Medulla oblongata (tissue), 1 donor: ENCODE measurements at regions not wholly inside any gene's neighbourhood (a gene's known extent, or its start where the extent isn't known, plus 50 kb on each side); places are given as distances from the start of the nearest gene placed in this dataset.

ENCODE experiments used
- DNase-seq: peaks from one replicate; pipeline ENCODE4 v3.0.0-alpha.2; 2015; ENCODE audit errors: extremely low spot score

DNA sequence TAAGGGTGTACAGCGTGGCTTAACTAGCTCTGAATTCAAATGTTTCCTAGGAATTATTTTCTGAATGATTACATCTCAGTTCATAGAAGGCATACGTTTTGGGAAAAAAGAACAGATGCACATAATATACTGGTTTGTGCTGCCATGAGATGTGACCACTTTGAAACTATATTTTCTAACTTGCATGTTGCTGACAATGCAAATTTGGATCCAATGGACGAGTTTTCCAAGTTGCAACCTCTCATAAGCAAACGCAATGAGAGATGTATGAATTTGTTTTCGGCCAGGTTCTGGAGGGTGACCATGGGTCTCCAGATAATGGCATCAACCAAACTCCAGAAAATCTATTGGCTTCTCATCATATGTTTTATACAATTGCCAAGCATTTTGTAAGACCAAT is 1445.4 kb downstream of the AACS start:
- DNase-seq, result no peak

DNA sequence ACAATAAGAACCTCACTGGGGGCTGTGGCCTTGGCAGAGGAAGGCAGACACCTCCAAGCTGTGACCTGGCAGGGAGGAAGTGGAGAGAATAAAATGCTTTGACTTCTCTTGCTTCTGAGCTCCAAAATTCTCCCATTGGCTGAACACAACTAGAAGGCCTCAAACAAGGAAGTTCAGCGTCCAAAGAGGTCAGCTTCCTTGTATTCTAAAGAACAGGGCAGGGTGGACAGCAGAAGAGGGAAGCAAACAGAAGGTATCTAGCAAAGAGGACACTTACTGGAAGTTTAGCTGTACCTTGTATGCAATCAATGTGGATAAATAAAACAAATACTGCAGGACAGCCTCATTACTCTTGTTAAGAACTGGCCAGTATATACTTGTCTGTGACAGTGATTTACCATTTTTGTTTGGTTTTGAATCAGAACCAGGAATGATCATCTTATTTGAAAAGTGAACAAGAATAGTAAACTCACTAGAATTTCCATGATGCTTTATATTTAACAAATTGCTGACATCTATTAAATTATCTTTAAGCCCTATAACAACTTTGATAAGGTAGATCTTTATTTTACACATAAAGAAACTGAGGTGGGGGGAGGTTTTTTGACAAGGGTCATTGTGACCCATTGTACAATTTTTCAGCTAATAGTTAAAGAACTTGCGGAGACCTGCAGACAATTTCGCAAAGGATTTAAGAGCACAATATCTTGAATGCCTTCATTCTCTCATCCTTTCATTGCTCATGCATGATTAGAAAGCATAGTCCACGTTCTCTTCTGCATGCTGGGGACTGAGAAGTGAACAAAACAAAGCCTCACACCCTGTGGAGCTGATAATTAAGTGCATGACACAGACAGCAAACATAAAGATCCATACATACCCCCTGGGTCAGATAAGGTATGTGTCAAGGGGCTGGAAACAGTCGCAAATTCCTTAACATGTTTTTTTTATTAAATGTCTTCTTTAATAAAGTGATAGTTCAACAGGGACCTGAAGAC is 1448.0 kb downstream of the AACS start:
- no peak for DNase-seq

DNA sequence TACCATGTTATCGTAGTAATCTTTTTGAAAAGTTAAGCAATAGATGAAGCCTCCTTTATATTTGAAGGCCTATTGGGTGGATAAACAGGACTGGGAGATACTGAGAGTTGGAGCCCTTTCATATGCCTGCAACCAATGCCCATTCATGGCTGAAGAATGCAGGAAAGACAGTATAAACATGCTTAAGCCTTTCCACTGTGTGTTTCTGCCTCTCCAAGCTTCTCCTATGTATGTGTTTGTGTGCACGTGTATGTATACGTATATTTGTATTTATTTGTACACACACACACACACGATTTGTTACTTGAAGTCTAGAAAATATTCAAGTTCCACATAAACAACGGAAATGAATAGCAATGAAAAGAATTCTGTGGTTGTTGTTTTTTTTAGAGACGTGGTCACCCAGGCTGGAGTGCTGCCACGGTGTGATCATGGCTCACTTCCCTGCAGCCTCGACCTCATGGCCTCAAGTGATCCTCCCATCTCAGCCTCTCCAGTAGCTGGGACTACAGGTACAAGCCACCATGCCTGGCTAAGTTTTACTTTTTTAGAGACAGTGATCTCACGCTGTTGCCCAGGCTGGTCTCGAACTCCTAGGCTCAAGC is 1453.5 kb downstream of the AACS start:
- no peak for DNase-seq

DNA sequence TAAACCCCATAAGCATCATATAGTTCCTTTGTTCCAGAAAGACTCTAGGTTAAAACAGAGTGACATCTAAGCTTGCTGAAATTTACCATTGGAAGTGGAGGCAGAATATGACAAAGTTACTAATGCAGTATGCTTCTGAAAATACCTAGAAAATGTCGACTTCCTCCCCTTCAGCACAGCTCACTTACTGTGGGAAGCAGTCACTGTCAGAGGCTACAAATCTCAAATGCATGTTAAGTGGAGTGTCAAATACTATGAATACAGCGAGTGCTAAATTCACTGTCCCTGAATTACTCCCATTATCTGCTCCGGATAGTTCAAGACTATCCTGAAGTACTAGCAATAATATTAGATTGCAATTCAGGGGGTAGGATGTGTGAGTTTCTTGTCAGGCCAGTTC is 1454.6 kb downstream of the AACS start:
- DNase-seq, result no peak

DNA sequence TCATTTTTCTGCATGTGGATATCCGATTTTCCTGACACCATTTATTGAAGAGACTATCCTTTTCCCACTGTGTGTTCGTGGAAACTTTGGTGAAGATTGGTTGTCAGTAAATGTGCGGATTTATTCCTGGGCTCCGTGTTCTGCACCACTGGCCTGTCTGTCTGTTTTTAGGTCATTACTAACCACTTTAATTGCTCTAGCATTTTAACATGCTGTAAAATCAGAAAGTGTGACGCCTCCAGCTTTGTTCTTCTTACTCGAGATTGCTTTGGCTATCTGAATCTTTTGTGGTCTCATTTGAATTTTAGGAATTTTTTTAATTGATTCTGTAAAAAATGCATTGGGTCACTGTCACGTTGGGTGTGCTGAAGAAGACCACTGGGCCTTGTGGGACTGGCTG is 1458.7 kb downstream of the AACS start:
- DNase-seq, result no peak

DNA sequence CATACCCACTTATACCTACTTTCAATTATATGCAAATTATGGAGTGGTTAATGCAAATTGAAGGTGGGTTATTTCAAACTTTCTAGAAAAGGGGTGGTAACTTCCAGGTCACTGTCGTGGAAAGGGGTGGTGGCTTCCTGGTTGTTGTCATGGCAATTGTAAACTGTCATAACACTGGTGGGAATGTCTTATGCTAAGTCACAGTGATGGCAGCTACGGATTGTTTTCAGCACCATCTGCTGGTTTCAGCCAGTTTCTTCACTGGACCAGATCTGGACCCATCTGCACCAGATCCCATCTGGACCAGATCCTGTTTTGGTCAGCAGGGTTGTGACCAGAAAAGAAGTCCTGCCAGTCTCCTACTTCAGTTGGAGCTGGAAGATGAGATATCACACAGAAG is 1469.3 kb downstream of the AACS start:
- no peak for DNase-seq

DNA sequence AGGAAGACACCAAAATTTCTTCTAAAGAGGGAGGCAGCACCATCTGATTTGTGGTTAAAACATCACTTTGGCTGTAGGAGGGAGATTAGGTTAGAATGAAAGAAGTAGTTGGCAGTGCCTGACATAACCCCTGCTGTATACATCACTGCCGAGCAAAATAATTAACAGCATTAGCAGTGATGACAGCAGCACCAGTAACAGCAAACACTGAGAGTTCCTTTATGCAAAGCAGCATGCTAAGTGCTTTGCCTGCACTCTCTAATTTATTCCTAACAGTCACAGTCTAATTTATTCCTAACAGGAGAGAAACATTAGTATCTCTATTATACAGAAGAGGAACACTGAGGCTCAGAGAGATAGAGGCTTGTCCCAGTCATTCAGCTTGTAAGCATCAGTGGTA is 1469.7 kb downstream of the AACS start:
- DNase-seq, result no peak

DNA sequence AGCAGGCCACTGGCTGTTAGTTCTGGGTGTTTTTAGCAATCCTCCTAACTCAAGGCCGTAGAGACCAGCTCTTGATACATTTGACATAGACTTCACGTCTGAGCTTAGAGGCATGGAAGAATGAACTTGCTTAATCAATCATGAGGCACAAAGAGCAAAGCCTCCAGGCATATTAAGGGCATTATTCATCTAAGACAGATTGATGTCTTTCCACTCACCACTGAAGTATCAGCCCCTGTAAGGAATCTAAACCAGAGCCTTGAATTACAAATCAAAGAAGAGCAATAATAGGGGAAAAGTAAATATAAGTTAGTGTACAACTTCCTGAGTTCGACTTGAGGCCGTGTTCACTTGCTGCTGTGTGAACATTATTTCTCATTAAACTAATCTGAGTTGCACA is 1470.7 kb downstream of the AACS start:
- no peak for DNase-seq

DNA sequence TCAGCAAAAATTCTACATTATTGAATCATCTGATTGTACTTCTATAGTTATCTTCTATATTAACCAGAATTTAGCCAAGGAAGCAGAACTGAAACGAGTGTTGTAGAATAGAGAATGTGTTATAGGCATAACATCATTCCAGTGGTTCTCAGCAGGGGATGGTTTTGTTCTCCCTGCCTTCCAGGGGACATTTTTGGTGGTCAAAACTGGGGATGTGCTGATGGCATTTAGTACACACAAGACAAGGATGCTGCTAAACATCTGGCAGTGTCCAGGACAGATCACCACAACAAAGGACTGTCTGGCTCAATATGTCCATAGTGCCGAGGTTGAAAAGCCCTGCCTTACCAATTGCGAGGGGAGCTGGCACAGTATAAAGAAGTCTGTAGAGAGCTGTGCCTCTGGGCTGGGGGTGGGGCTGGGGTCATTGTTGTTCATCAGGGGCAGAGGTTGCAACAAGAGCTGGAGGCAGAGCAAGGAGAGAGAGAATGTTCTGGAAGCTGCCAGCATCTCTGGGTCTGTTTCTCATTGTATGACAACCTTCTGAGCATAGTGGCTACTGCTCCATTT is 1472.8 kb downstream of the AACS start:
- DNase-seq, result no peak

DNA sequence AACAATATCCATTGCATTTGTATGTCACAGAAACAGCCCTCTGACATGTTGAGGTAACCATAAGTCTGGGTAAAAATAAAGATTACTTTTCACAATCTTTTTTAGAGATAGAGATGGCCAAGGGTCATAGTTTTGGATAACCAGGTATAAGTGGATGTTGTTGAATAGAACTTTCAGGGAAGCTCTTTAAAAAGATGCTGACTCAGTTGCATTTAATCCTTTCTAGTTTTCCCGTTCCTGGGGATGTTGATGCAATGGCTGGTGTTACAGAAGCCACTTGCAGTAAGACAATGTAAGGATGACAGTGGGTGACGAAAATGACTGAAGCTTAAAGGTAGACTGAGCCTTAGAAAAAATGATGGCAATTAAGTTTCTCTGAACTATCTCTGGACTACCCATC is 1473.7 kb downstream of the AACS start:
- DNase-seq, result no peak

DNA sequence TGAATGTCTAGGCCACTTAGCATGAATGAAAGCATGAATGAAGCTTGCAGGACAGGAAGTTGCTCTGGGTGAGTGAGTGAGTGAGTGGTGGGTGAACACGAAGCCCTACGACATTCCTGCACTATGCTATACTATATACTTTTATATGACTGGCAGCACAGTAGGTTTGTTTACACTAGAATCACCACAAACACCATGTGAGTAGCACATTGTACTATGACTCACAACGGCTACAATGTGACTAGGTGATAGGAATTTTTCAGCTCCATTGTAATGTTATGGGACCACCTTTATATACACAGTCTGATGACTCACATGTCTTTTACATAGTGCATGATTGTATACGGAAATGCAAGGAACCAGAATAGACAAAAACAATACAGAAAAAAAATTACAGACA is 1480.2 kb downstream of the AACS start:
- no peak for DNase-seq

DNA sequence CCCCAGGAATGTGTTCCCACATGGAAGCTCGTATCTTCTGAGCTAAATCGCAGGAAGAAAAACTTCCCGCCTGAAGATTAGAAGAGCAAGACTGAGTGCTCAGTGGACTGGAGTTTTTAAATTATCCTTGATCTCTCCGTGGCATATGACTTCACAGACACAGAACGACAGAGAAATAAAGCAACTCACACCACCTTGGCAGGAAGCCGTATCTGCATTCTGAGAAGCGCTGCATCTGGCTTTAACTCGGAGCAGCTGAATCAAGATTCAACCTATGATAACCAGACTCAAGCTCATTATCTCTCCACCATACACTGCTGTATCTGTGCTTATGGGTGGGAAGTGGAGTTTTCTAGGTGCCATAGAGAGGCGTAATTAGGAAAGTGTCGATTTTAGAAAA is 1482.7 kb downstream of the AACS start:
- no peak for DNase-seq

DNA sequence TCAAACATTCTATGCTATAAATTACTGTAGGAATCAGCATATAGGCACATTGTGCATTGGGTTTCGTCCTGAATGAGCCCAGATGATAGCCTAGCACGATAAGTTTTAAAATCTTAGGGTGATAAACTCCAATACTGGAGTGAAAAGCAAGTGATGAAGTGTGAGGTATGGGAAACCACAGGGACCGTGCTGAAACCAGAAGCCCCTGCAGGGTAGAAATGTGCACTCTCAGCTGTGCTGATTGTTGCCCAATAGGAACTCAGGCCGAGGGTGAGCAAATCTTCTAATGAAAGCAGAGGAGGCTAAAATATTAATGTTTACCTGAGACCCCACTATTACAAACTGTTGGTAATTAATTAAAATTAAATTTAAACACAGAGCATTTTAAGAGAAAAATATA is 1486.6 kb downstream of the AACS start:
- no peak for DNase-seq

DNA sequence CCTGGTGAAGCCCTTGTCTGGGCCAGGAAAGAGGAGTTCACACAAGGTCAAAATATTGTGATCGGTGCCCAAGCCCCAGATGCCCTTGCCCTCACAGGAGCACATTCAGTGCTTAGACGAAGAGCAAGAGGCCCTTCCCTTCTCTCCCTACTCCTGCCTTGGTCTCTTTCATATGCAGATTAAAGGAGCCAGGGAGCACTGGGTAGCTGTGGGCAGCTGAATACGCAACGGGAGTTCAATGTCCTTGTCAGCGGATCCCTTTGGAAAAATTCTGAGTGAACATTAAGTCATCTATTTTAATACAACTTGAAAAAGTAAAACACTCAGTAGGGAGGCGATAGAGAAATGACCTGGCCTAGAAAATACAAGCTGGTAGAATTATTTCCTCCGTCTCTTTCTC is 1489.4 kb downstream of the AACS start:
- no peak for DNase-seq

DNA sequence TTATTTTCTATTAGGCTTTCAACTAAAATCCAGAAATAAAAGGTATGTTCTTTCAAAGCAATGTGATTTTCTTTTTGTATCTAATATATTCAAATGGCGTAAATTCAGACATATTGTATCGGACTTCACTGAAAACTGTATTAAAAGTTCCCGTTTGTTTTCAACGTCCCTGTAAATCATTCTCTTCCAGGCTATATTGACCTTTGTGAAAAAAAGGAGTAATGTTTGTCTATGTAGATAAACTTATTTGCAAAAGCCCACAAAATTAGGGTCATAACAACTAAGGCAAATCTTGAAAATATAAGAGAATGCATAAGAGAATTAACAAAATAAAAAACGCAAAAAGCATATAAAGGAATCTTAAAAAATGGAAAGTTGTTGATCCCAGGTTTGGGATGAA is 1492.4 kb downstream of the AACS start:
- DNase-seq, result no peak

DNA sequence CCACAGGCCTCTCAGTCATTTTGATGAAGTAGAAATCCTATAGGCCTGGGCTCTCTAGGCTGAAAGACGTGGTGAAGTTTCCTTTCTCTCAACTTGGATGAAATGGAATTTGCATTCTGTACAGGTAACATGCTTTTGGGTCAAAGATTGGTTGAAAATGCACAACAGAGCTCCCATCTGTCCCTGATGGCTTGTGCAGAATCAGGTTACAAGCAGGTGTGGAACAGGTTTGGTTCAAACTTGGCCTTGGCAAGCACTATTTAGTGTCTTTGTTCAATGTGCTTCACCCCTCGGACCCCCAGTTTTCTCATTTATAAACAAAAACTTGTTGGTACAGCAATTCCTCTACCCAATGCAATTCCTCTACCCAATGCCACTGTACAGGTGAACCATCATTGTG is 1493.0 kb downstream of the AACS start:
- DNase-seq, result no peak

DNA sequence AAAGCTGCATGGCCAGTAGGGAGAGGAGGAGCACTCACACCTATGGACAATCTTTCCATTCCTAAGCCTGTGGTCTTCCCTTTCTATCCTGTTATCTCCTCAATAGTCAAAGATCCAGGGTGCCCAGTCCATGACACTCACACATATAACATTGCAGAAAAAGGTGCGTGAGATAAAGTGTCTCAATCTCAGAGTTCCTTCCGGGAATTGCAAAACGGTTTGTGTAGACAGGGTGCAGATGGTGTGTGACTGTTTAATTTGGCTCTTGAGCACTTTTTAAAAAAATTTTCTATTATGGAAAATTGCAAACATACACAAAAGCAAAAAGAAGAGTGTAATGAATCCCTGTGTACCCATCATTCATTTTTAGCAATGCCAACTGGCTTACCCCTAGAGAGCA is 1493.6 kb downstream of the AACS start:
- DNase-seq, result no peak

DNA sequence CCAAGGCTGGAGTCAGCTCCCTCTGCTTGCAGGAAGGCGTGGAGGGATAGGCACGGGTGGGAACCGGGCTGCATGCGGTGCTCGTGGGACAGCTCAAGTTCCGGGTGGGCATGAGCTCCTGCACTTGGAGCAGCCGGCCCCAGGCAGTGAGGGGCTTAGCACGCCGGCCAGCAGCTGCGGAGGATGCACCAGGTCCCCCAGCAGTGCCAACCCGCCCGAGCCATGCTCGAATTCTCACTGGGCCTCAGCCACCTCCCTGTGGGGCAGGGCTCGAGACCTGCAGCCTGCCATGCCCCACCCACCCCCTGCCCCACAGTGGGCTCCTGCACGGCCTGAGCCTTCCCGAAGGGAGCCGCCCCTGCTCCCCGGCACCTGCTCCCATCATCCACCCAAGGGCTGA is 1501.8 kb downstream of the AACS start:
- no peak for DNase-seq

DNA sequence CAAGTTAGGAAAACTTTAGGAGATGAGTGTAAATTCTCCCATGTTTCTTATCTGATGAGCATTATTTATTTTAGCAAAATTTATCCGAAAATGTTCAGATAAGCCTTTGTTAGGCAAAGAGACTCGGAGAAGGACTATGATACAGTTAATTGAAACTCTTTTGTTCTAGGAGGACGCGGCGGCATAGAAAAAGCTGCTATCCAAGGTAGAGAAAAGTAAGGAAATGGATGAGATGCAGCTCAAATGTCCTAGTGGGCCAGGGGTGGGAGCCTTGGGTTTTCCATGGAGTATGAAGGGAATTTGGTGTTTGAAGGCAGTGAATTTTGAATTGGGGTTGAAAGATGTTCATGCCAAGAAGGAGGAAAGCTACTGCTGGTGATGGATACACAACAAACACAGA is 1504.5 kb downstream of the AACS start:
- no peak for DNase-seq

DNA sequence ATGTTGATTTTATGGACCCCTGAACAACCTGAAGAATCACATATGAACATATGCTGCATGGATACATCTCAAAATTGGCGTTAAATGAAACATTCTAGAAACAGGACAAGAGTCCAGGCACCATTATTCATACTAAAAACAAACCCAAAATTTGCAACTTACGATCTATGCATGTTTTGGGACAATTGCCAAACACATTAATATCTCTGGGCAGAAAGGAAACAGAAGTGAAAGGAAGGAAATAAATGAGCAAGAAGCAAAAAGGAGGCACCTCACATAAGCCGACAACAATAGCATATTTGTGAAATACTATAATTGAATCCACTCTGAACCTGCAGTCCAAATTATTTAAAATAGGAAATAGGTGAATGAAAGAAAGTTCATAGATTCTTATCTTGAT is 1505.3 kb downstream of the AACS start:
- no peak for DNase-seq

DNA sequence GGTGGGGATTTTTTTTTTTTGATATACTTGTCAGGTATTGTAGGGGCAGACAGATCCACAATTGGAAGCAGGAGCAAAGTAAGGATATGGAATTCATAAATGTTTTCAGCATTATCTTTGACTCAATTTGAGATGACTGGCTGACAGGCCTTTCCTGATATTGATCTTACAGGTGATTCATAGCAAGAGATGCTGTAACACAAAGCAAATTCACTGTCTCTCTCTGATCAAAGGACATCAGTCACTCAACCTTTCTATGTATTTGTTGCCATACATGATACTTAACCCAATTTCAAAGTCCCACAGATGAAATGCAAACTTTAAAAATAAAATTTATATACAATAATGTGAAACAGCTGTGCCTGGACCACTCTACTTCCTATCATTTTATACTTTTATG is 1506.9 kb downstream of the AACS start:
- DNase-seq, result no peak

DNA sequence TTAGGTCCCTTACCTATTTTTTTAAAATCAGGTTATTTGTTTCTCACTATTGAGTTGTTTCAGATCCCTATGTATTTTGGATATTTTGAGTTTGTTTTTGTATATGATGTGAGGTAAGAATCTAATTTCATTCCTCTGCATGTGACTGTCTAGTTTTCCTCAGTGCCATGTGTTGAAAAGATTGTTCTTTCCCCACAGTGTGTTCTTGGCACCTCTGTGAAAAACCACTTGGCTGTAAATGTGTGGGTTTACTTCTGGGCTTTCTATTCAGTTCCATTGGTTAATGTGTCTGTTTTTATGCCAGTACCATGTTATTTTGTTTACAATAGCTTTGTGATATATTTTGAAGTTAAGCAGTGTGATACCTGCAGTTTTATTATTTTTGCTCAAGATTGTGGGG is 1516.4 kb downstream of the AACS start:
- no peak for DNase-seq

DNA sequence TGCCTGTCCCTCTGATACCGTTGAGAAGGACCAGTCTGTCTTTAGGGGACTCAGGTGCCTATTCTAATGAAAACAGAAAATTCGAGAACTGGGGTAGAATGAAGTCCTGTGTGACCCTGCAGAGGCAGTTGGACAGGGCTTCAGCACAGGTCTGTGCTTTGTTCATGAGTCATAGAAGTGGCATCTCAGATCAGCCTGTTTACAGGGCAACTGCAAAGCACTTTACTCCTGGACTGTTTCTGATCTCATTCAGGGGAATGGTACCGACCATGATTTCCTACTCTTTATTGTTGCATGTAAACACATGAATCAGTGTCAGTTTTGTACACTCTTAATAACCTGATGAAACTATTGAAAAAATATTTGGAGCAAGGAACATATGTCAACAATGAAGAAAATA is 1517.0 kb downstream of the AACS start:
- DNase-seq, result no peak
